HEK293T (cell line): ENCODE measurements at regions not wholly inside any gene's neighbourhood (a gene's known extent, or its start where the extent isn't known, plus 50 kb on each side); places are given as distances from the start of the nearest gene placed in this dataset.

Source experiments
- CTCF ChIA-PET: fragments of 350-600 bp; formaldehyde crosslinking; extraction: SDS; loops from one replicate; lab custom pipeline; 2021; ENCODE audit warnings: antibody characterized with exemption, inconsistent platforms; lab: Yijun Ruan, JAX
- POLR2A ChIA-PET: fragments of 350-600 bp; formaldehyde crosslinking; extraction: SDS; loops from one replicate; lab custom pipeline; 2020; ENCODE audit warnings: antibody characterized with exemption, inconsistent platforms; lab: Yijun Ruan, JAX
- DNase-seq: peaks from one replicate; pipeline ENCODE4 v3.0.0; 2012; ENCODE audit warnings: mixed read lengths; ENCODE audit errors: extremely low spot score
- ARNT ChIP-seq: fragments of 450-650 bp; IDR thresholded peaks from 2 replicates; pipeline ENCODE4 v1.6.1; 2017; ENCODE audit warnings: mild to moderate bottlenecking
- BHLHE40 ChIP-seq: fragments of 450-650 bp; IDR thresholded peaks from 2 replicates; pipeline ENCODE4 v1.6.1; 2016; ENCODE audit warnings: mild to moderate bottlenecking, moderate library complexity, borderline replicate concordance
- CTBP1 ChIP-seq: fragments of 450-650 bp; IDR thresholded peaks from 2 replicates; pipeline ENCODE4 v1.6.1; 2016; ENCODE audit warnings: borderline replicate concordance
- ELF4 ChIP-seq: fragments of 450-650 bp; IDR thresholded peaks from 2 replicates; pipeline ENCODE4 v1.6.1; 2017; ENCODE audit warnings: antibody characterized with exemption
- FOXA1 ChIP-seq: fragments of 450-650 bp; IDR thresholded peaks from 2 replicates; pipeline ENCODE4 v1.6.1; 2016; ENCODE audit warnings: mild to moderate bottlenecking
- FOXK2 ChIP-seq: fragments of 450-650 bp; IDR thresholded peaks from 2 replicates; pipeline ENCODE4 v1.6.1; 2016; ENCODE audit warnings: mild to moderate bottlenecking
- FOXM1 ChIP-seq: fragments of 450-650 bp; IDR thresholded peaks from 2 replicates; pipeline ENCODE4 v1.6.1; 2017; ENCODE audit warnings: mild to moderate bottlenecking, borderline replicate concordance
- HDGF ChIP-seq: fragments of 450-650 bp; IDR thresholded peaks from 2 replicates; pipeline ENCODE4 v1.6.1; 2017; ENCODE audit warnings: antibody characterized with exemption, borderline replicate concordance
- L3MBTL2 ChIP-seq: fragments of 450-650 bp; conservative IDR thresholded peaks from 2 replicates; pipeline ENCODE4 v1.6.1; 2016; ENCODE audit warnings: mild to moderate bottlenecking
- LEF1 ChIP-seq: fragments of 450-650 bp; IDR thresholded peaks from 2 replicates; pipeline ENCODE4 v1.6.1; 2017; ENCODE audit warnings: mild to moderate bottlenecking, borderline replicate concordance
- NFRKB ChIP-seq: fragments of 450-650 bp; IDR thresholded peaks from 2 replicates; pipeline ENCODE4 v1.6.1; 2016; ENCODE audit warnings: mild to moderate bottlenecking, moderate library complexity
- SP1 ChIP-seq: fragments of 450-650 bp; IDR thresholded peaks from 2 replicates; pipeline ENCODE4 v1.6.1; 2017
- SUZ12 ChIP-seq: fragments of 450-650 bp; IDR thresholded peaks from 2 replicates; pipeline ENCODE4 v1.6.1; 2016; ENCODE audit warnings: mild to moderate bottlenecking
- TARDBP ChIP-seq: fragments of 450-650 bp; IDR thresholded peaks from 2 replicates; pipeline ENCODE4 v1.6.1; 2016
- ZNF384 ChIP-seq: fragments of 450-650 bp; IDR thresholded peaks from 2 replicates; pipeline ENCODE4 v1.6.1; 2016
- TF ChIP-seq, protein P1 (sequence below): fragments of 450-650 bp; IDR thresholded peaks from 2 replicates; pipeline ENCODE4 v1.6.1; 2016

DNA sequence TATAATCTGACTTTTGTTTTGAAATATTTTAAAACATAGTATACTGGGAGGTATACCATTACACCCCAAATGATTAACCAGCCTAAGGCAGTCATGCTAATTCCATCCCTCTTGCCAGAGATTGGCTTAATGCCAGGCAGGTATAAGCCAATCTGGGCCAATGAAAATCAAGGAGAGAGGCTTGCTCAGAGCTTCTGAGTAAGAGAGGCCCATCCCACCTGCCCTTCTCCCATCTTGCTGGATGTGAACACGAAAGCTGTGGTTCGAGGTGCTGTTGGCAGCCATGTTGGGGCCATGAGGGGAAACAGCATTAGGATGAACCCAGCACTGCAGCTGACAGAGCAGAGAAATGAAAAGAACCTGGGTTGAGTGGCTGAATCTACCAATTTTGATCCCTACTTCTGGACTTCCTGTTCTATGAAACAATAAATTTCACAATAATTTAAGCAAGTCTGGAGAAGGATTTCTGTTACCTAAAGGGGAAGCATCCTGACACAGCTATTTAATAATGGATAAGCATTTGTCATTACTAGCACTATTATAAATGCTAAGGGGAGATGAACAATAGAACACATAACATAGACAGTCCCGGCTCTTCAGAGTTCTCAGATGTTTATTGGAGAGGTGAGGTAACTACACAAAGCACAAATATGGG lies 152.3 kb downstream of the CDC5L start:
- POLR2A ChIA-PET = no interaction called here
- CTCF ChIA-PET = interaction anchor here (0.6 kb wide), 1 partner anchor 38 kb away, joined by 3 read pairs; no protein-coding TSS in a partner anchor
- no peak for TF ChIP-seq FOXK2
- no peak for TF ChIP-seq SUZ12
- TF ChIP-seq LEF1 = no peak
- TF ChIP-seq BHLHE40 = no peak
- TF ChIP-seq ZNF384 = no peak
- TF ChIP-seq HDGF = no peak
- no peak for TF ChIP-seq SP1
- no peak for TF ChIP-seq CTBP1
- no peak for TF ChIP-seq TARDBP
- no peak for TF ChIP-seq L3MBTL2
- TF ChIP-seq, protein P1, sequence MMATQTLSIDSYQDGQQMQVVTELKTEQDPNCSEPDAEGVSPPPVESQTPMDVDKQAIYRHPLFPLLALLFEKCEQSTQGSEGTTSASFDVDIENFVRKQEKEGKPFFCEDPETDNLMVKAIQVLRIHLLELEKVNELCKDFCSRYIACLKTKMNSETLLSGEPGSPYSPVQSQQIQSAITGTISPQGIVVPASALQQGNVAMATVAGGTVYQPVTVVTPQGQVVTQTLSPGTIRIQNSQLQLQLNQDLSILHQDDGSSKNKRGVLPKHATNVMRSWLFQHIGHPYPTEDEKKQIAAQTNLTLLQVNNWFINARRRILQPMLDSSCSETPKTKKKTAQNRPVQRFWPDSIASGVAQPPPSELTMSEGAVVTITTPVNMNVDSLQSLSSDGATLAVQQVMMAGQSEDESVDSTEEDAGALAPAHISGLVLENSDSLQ = no peak
- TF ChIP-seq NFRKB = no peak
- no peak for TF ChIP-seq FOXM1
- TF ChIP-seq ELF4 = no peak
- TF ChIP-seq FOXA1 = no peak
- no peak for TF ChIP-seq ARNT
- no peak for DNase-seq

DNA sequence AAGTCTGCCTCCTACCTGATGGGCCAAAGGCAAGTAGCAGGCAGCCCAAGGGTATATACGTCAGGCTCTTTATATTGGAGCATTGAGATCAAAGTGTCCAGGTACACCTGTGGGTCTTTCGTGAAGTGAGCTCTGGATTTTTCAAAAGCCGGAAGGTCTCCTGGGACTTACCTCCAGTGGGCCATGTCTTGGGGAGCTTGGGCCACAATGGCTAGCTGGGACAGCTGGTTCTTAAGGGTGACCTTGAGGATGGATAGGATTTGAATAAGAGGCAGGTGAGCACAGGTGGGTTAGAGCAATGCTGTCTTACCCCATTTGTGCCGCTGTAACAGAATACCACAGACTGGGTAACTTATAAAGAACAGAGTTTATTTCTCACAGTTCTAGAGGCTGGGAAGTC lies 153.4 kb downstream of the CDC5L start:
- TF ChIP-seq FOXK2 = no peak
- TF ChIP-seq TARDBP = no peak
- TF ChIP-seq, protein P1 = no peak
- no peak for TF ChIP-seq CTBP1
- POLR2A ChIA-PET = no interaction called here
- CTCF ChIA-PET = interaction anchor here (0.6 to 0.7 kb wide), 3 partner anchors 20 to 71 kb away, joined by 3 read pairs; no protein-coding TSS in a partner anchor
- DNase-seq = no peak

DNA sequence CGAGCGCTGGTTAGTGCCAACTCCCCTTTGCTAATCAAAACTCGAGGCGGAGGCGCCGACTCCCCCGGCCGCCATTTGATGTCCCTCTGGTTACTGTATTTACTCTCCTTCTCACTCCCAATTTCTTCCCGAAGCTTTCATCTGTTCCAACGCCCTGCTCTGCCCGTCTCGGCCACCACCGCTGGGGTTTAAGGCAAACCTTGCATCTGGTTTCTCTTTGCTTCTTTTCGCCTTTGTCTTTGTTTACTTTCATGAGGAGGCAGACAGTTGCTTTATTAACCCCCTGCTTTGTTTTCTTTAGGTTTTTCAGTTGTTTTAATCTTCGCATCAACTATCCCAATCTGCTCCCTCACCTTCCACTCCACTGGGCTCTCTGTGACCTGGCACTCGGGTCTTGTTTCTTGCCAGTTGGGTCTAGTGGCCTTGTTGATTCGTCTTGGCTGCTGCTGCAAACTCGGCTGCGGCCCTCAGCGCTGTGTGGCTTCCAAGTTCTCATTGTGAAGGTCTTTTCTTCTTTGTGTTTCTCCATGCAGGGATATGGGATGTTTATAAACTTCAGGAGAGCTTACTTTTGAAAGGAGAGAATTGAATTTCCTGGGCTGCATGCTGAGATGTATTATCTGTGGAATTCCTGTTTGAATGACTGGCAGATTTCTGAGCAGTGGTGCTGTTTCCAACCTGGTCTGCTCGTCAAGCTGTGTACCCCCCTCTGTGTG lies 155.1 kb downstream of the CDC5L start:
- CTCF ChIA-PET = interaction anchor here (1.3 kb wide), 1 partner anchor 14 kb away, joined by 3 read pairs; no protein-coding TSS in a partner anchor
- no peak for DNase-seq
- TF ChIP-seq BHLHE40 (no peak), ELF4 (no peak), FOXA1 (no peak), CTBP1 (no peak)
- POLR2A ChIA-PET = no interaction called here

DNA sequence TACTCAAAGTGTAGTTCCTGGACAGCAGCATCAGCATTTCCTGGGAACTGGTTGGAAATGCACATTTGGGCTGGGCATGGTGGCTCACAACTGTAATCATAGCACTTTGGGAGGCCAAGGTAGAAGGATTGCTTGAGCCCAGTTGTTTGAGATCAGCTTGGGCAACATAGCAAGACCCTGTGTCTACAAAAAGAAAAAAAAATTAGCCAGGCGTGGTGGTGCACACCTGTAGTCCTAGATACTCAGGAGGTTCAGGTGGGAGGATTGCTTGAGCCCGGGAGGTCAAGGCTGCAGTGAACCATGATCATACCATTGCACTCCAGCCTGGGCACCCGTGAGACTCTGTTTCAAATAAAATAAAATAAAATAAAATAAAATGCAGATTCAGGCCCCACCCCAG lies 156.2 kb downstream of the CDC5L start:
- DNase-seq = no peak
- CTCF ChIA-PET = no interaction called here
- POLR2A ChIA-PET = no interaction called here
- TF ChIP-seq ZNF384 (no peak), FOXK2 (no peak), BHLHE40 (no peak), ARNT (no peak), NFRKB (no peak), CTBP1 (no peak), FOXA1 (no peak), SUZ12 (no peak), FOXM1 (no peak), LEF1 (no peak), HDGF (no peak)

DNA sequence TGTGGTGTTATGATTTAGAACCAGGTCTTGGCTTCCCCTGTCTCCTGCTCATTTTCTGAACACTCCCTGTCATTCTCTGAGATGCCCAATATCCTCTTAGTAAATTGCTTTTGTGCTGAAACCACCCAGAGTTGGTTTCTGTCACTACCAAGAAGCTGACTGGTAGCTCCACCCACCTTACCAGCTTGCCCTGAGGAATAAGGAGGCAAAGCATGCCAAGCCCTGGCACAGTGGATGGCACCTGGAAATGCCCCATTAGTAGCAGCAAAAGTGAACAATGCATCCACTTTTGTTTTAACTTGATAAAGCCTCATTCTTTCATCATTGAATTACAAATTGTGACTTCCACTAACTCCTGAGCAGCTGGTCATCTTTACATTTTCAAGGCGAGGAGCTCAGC lies 157.7 kb downstream of the CDC5L start:
- DNase-seq = no peak
- POLR2A ChIA-PET = no interaction called here
- TF ChIP-seq HDGF = no peak
- TF ChIP-seq BHLHE40 = no peak
- no peak for TF ChIP-seq ARNT
- no peak for TF ChIP-seq FOXM1
- no peak for TF ChIP-seq SUZ12
- no peak for TF ChIP-seq TARDBP
- CTCF ChIA-PET = no interaction called here

DNA sequence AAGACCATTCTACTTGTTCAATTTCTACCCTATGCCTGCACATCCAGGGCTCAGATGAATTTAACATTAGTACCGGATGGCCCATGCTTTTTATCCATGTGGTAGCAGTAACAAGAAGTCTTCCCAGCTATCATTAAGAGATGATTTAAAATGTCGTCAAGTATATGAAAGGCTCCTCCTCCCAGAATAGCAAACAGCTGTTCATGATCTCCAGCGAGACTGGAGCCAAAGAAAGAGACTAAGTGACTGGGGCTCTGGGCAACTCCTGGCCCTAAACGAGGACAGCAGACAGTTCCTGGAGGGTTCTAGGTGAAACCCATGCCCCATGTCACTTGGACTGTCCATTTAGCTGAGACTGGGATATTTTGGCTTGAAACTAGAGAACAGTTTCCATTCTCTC lies 160.8 kb downstream of the CDC5L start:
- POLR2A ChIA-PET = no interaction called here
- TF ChIP-seq FOXK2 = no peak
- no peak for TF ChIP-seq ARNT
- TF ChIP-seq HDGF = no peak
- TF ChIP-seq SUZ12 = no peak
- TF ChIP-seq TARDBP = no peak
- no peak for TF ChIP-seq FOXM1
- TF ChIP-seq SP1 = no peak
- CTCF ChIA-PET = interaction anchor here (0.6 kb wide), 1 partner anchor 45 kb away, joined by 3 read pairs; no protein-coding TSS in a partner anchor

DNA sequence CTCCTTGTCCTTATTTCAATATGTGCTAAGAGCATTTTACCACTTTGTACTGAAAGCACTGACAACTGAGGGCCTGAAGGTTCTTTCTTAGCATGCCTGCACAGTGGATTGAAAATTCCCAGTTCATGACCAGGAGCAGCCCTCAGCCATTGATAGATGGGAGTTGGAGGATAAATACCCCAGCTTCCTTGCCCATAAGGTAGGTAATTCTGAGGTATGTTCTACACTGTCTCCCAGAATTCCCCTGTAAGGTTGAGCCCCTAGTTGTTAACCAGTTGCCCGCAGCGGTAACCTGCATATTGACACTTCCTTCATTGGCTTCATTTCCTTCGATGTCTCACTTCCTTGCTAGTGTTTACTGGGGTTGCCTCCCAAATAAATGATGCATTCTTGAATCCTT lies 162.0 kb downstream of the CDC5L start:
- CTCF ChIA-PET = no interaction called here

More for the DNA sequence above, 160.8 kb downstream of the CDC5L start:
- no peak for DNase-seq

More for the DNA sequence above, 162.0 kb downstream of the CDC5L start:
- POLR2A ChIA-PET = no interaction called here
- no peak for TF ChIP-seq ELF4
- TF ChIP-seq ARNT = no peak
- no peak for TF ChIP-seq NFRKB
- DNase-seq = no peak
